Right lobe of liver (tissue), 4 donors: ENCODE measurements at regions not wholly inside any gene's neighbourhood (a gene's known extent, or its start where the extent isn't known, plus 50 kb on each side); places are given as distances from the start of the nearest gene placed in this dataset.

Experiments used
- POLR2A ChIP-seq: fragments of 450-650 bp; IDR thresholded peaks from one replicate; pipeline ENCODE4 v1.6.1; 2017; ENCODE audit warnings: antibody characterized with exemption, mild to moderate bottlenecking
- TF ChIP-seq, protein P1 (sequence below), 4 donors: fragments of 200-600 bp in 3 of 4; fragments of 450-650 bp in 1 of 4; IDR thresholded peaks; one replicate each; pipeline versions ENCODE4 v1.5.1 to v1.8.0; 2016 to 2022; ENCODE audit warnings: antibody characterized with exemption in 4 of 4, mild to moderate bottlenecking in 2 of 4
- donor health status: DM: no; HTN: no; CAD: no.
- donor health status: DM: no; HTN: no; CAD: no.
- donor health status: DM: no; HTN: yes; CAD: no.

DNA sequence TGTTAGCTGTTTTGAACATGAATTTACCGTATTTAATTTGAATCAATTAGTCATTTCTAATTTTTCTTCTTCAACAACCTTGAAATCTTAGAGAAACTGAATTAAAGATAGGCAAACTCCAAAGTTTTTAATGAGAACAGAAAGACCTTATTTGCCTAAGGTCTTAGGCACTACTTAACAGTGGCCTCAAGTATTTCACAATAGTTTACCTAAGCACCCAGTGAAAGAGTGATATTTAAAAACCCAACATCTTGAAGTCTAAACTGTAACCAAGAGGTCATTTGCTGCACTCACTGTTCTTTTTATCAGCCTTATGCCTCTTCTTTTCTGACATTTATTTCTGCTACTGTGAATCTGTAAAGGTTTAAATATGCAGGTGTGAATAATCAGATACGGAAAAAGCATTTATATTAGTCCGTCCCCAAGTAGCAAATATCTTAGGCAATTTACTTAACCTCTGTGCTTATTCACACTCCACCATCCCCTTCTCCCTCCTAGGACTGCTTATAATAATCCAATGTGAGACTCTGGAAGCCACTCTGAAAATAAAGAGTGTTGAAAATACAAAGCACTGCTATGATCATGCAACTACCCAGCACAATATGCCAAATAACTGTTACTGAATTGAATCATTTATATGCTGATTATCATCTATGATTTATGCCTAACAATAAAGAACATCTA lies 105.7 kb downstream of the ELAPOR2 start:
- TF ChIP-seq, protein P1, sequence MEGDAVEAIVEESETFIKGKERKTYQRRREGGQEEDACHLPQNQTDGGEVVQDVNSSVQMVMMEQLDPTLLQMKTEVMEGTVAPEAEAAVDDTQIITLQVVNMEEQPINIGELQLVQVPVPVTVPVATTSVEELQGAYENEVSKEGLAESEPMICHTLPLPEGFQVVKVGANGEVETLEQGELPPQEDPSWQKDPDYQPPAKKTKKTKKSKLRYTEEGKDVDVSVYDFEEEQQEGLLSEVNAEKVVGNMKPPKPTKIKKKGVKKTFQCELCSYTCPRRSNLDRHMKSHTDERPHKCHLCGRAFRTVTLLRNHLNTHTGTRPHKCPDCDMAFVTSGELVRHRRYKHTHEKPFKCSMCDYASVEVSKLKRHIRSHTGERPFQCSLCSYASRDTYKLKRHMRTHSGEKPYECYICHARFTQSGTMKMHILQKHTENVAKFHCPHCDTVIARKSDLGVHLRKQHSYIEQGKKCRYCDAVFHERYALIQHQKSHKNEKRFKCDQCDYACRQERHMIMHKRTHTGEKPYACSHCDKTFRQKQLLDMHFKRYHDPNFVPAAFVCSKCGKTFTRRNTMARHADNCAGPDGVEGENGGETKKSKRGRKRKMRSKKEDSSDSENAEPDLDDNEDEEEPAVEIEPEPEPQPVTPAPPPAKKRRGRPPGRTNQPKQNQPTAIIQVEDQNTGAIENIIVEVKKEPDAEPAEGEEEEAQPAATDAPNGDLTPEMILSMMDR (IDR thresholded peaks at IDR 0.05), result no peak
- TF ChIP-seq POLR2A, result no peak
